ENCODE measurements at regions not wholly inside any gene's neighbourhood (a gene's known extent, or its start where the extent isn't known, plus 50 kb on each side); places are given as distances from the start of the nearest gene placed in this dataset.

DNA sequence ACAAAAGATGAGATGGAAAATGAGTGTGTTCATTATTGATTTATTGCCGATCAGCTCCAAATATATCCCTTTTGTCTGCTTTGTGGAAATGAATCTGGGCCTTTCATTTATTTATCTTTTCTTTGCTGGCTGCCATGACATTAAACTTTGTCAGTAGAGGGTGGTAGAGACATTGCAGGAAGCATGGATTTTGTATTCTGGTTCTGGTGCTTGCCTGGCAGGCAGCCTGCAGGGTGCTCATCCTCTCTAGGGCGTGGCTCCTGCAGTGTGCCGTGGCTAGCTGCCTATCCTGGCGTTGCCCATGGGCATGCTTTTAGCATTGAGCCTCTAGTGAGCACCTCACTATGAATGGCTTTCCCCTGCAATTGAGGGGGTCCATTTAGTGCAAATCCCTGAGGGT, 593.1 kb downstream of the RNF144A start:
- Histone ChIP-seq H3K4me3 (replicated peaks in 1 of 2; ENCODE audit: low read depth in 1 of 2, low read length in 2 of 2) (no peak overlapping the region), H3K79me2 (ENCODE audit: insufficient read depth, low read length) (no peaks in the 10 kb centered on the region), H4K20me1 (ENCODE audit: insufficient read depth) (no peaks in the 10 kb centered on the region), H3K27ac (ENCODE audit: low read depth, low read length) (no peak overlapping the region), H3K4me1 (ENCODE audit: control insufficient read depth in 1 of 2, insufficient read depth in 2 of 2, low read length in 2 of 2) (no peaks in the 10 kb centered on the region), H3K4me2 (ENCODE audit: low read length) (no peak overlapping the region), H2AFZ (ENCODE audit: low read depth, low read length, poor library complexity, severe bottlenecking) (no peak overlapping the region), H3K27me3 (ENCODE audit: insufficient read depth, low read length) (no peaks in the 10 kb centered on the region), H3K9me3 (ENCODE audit: control insufficient read depth in 1 of 2, insufficient read depth in 1 of 2, low read depth in 1 of 2, low read length in 2 of 2) (no peaks in the 10 kb centered on the region), H3K9me2 (ENCODE audit: insufficient read depth) (no peaks in the 10 kb centered on the region), H3K36me3 (ENCODE audit: control insufficient read depth in 1 of 2, insufficient read depth in 2 of 2, low read length in 2 of 2) (no peaks in the 10 kb centered on the region), H3K9ac (ENCODE audit: low read length) (no peak overlapping the region)
- ChIA-PET POLR2A (no interaction called here), CTCF (no interaction called here), RAD21 (ENCODE audit: low non-redundant PET in 1 of 2, low total read pairs in 2 of 2, uncharacterized antibody in 2 of 2, unreplicated experiment in 2 of 2) (no interaction called here)
- intact Hi-C loops (cut with micrococcal nuclease) = no loop called here
- no TSS peak for BruUV-seq (replicated peaks)
- DNase-seq (ENCODE audit: low read depth, low spot score) = no peak
- ATAC-seq = no peak
- TF ChIP-seq FOSL1 (IDR thresholded peaks at IDR 0.05; ENCODE audit: low read depth) (no peak), EZH2phosphoT487 (IDR thresholded peaks at IDR 0.05; ENCODE audit: borderline replicate concordance) (no peak), SP1 (IDR thresholded peaks at IDR 0.05; ENCODE audit: low read depth) (no peak), ELF1 (IDR thresholded peaks at IDR 0.05; ENCODE audit: borderline replicate concordance, low read depth) (no peak), JUND (IDR thresholded peaks at IDR 0.05) (no peak), SRF (IDR thresholded peaks at IDR 0.05; ENCODE audit: low read depth) (no peak), RAD21 (IDR thresholded peaks at IDR 0.05; ENCODE audit: low read depth) (no peak), EGR1 (IDR thresholded peaks at IDR 0.05; ENCODE audit: low read depth) (no peak), CEBPB (IDR thresholded peaks at IDR 0.05; ENCODE audit: low read depth) (no peak), ZFX (IDR thresholded peaks at IDR 0.05) (no peak)

- no peaks in the 10 kb centered on the region for H3K79me2 ChIP-seq (ENCODE audit: insufficient read depth, low read length)
- BruUV-seq (replicated peaks) = no TSS peak
- H3K9me2 ChIP-seq (ENCODE audit: insufficient read depth) = no peaks in the 10 kb centered on the region
- no peak overlapping the region for H2AFZ ChIP-seq (ENCODE audit: low read depth, low read length, poor library complexity, severe bottlenecking)
- POLR2A ChIA-PET = no interaction called here
- no peaks in the 10 kb centered on the region for H3K36me3 ChIP-seq (ENCODE audit: control insufficient read depth in 1 of 2, insufficient read depth in 2 of 2, low read length in 2 of 2)
- H4K20me1 ChIP-seq (ENCODE audit: insufficient read depth) = no peaks in the 10 kb centered on the region
- H3K9ac ChIP-seq (ENCODE audit: low read length) = no peak overlapping the region
- no peak for ATAC-seq
- H3K4me2 ChIP-seq (ENCODE audit: low read length) = no peak overlapping the region
- DNase-seq (ENCODE audit: low read depth, low spot score) = no peak
- no peaks in the 10 kb centered on the region for H3K4me1 ChIP-seq (ENCODE audit: control insufficient read depth in 1 of 2, insufficient read depth in 2 of 2, low read length in 2 of 2)
- no peaks in the 10 kb centered on the region for H3K27me3 ChIP-seq (ENCODE audit: insufficient read depth, low read length)
- H3K27ac ChIP-seq (ENCODE audit: low read depth, low read length) = no peak overlapping the region
- H3K9me3 ChIP-seq (ENCODE audit: control insufficient read depth in 1 of 2, insufficient read depth in 1 of 2, low read depth in 1 of 2, low read length in 2 of 2) = no peaks in the 10 kb centered on the region
- no peak overlapping the region for H3K4me3 ChIP-seq (replicated peaks in 1 of 2; ENCODE audit: low read depth in 1 of 2, low read length in 2 of 2)
- RAD21 ChIA-PET (ENCODE audit: low non-redundant PET in 1 of 2, low total read pairs in 2 of 2, uncharacterized antibody in 2 of 2, unreplicated experiment in 2 of 2) = no interaction called here
- CTCF ChIA-PET = no interaction called here
- intact Hi-C loops (cut with micrococcal nuclease) = no loop called here
- no peak for TF ChIP-seq EZH2 (IDR thresholded peaks at IDR 0.05)
- no peak for TF ChIP-seq EGR1 (IDR thresholded peaks at IDR 0.05; ENCODE audit: low read depth)
- TF ChIP-seq ELF1 (IDR thresholded peaks at IDR 0.05; ENCODE audit: borderline replicate concordance, low read depth) = no peak
- no peak for TF ChIP-seq ZFX (IDR thresholded peaks at IDR 0.05)
- no peak for TF ChIP-seq FOSL1 (IDR thresholded peaks at IDR 0.05; ENCODE audit: low read depth)
- TF ChIP-seq, protein P1, sequence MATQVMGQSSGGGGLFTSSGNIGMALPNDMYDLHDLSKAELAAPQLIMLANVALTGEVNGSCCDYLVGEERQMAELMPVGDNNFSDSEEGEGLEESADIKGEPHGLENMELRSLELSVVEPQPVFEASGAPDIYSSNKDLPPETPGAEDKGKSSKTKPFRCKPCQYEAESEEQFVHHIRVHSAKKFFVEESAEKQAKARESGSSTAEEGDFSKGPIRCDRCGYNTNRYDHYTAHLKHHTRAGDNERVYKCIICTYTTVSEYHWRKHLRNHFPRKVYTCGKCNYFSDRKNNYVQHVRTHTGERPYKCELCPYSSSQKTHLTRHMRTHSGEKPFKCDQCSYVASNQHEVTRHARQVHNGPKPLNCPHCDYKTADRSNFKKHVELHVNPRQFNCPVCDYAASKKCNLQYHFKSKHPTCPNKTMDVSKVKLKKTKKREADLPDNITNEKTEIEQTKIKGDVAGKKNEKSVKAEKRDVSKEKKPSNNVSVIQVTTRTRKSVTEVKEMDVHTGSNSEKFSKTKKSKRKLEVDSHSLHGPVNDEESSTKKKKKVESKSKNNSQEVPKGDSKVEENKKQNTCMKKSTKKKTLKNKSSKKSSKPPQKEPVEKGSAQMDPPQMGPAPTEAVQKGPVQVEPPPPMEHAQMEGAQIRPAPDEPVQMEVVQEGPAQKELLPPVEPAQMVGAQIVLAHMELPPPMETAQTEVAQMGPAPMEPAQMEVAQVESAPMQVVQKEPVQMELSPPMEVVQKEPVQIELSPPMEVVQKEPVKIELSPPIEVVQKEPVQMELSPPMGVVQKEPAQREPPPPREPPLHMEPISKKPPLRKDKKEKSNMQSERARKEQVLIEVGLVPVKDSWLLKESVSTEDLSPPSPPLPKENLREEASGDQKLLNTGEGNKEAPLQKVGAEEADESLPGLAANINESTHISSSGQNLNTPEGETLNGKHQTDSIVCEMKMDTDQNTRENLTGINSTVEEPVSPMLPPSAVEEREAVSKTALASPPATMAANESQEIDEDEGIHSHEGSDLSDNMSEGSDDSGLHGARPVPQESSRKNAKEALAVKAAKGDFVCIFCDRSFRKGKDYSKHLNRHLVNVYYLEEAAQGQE (IDR thresholded peaks at IDR 0.05; ENCODE audit: low read depth) = no peak
- TF ChIP-seq JUND (IDR thresholded peaks at IDR 0.05) = no peak
- TF ChIP-seq, protein P2, sequence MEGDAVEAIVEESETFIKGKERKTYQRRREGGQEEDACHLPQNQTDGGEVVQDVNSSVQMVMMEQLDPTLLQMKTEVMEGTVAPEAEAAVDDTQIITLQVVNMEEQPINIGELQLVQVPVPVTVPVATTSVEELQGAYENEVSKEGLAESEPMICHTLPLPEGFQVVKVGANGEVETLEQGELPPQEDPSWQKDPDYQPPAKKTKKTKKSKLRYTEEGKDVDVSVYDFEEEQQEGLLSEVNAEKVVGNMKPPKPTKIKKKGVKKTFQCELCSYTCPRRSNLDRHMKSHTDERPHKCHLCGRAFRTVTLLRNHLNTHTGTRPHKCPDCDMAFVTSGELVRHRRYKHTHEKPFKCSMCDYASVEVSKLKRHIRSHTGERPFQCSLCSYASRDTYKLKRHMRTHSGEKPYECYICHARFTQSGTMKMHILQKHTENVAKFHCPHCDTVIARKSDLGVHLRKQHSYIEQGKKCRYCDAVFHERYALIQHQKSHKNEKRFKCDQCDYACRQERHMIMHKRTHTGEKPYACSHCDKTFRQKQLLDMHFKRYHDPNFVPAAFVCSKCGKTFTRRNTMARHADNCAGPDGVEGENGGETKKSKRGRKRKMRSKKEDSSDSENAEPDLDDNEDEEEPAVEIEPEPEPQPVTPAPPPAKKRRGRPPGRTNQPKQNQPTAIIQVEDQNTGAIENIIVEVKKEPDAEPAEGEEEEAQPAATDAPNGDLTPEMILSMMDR (IDR thresholded peaks at IDR 0.05 in 2 of 3, conservative IDR thresholded peaks at IDR 0.05 in 1 of 3; ENCODE audit: borderline replicate concordance in 1 of 3, insufficient read depth in 1 of 3, low read depth in 2 of 3, low read length in 2 of 3) = no peak
- no peak for TF ChIP-seq ZNF274 (IDR thresholded peaks at IDR 0.05; ENCODE audit: low read depth, low read length)
- no peak for TF ChIP-seq SIN3A (IDR thresholded peaks at IDR 0.05; ENCODE audit: low read depth)
- no peak for TF ChIP-seq POLR2A (IDR thresholded peaks at IDR 0.05; ENCODE audit: borderline replicate concordance, extremely low read depth, insufficient read depth, insufficient read length)
- TF ChIP-seq SRF (IDR thresholded peaks at IDR 0.05; ENCODE audit: low read depth) = no peak
- no peak for TF ChIP-seq POLR2AphosphoS5 (IDR thresholded peaks at IDR 0.05; ENCODE audit: low read depth, low read length)
- TF ChIP-seq YY1 (IDR thresholded peaks at IDR 0.05; ENCODE audit: extremely low read depth, insufficient replicate concordance, low read depth, low read length) = no peak
- no peak for TF ChIP-seq CBX3 (IDR thresholded peaks at IDR 0.05; ENCODE audit: low read depth)
Measured at GRCh38 chr2:7513834-7514233, 596.6 kb downstream of the RNF144A start.
